GM12874 (cell line): ENCODE measurements at regions not wholly inside any gene's neighbourhood (a gene's known extent, or its start where the extent isn't known, plus 50 kb on each side); places are given as distances from the start of the nearest gene placed in this dataset.

Experiments used
- CTCF ChIP-seq: IDR thresholded peaks from 2 replicates; pipeline ENCODE4 v1.5.1; 2011; ENCODE audit warnings: low read depth, mild to moderate bottlenecking, control low read depth, low read length, moderate library complexity; ENCODE audit not compliant: insufficient read depth

- TF ChIP-seq CTCF = no peak
Measured at GRCh38 chr5:91514400-91514799, 131.3 kb upstream of the ARRDC3 start.

GRCh38 chr5:91503321-91503720, 120.2 kb upstream of the ARRDC3 start:
- TF ChIP-seq CTCF = no peak

DNA sequence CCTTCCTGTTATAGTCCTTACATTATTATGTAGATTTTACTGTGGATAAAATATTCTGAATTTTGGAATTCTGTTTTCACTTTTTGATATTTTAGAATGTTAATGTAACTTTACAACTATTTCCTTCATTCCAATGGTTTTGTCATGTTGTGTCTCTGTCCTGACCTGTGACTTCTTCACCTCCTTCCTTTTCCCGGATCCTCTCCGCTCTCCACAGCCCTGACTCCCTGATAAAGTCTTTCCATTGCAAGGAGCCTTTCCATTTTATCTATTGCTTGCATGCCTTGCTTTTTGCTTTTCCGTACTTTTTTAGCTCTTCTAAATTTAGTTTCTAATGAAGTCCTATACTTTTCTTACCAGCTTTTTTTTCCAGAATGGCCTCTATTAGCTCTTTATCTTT, 117.6 kb upstream of the ARRDC3 start:
- no peak for TF ChIP-seq CTCF

GRCh38 chr5:91499943-91500531, 116.9 kb upstream of the ARRDC3 start:
- peak; percentile 39; the same call in 1 of the 2 replicates for TF ChIP-seq CTCF

DNA sequence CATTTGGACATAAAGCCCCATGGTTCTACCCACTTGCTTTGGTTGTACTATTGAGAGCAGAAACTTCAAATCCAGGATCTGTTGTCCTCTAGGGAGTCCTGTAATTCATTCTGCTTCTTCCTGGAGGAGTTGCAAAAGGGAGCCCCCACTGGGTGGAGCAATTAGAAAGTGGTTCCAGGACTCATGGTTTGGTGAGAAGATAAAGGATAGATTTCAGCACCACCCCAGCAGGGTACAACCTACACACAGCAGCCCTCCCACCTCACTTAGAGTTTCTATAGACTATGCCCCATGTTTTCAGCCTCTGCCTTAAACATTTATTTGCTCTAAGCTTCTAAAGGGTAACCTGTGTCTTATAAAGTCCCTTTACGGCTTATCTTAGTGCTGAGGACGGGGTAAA, 112.6 kb upstream of the ARRDC3 start:
- TF ChIP-seq CTCF = no peak

GRCh38 chr5:91494447-91494996, 111.4 kb upstream of the ARRDC3 start:
- no peak for TF ChIP-seq CTCF

DNA sequence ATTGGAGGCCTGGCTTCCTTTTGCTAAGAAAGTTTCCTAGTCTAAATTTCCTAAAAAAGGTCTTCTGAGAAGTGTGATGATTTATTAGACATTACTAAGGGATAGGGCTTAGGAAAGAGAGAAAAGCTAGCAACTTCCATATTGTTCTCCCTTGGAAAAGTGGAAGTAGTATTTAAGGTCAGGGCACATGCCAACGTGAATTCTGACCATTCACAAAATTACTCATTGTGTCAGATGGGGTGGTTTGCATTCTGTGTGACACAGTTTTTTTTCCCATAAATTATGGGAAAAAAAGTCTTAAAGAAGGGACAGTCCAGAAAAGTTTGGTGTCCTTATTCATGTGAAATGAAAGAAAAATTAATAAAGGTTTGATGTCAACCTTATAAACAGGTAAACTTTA, 110.0 kb upstream of the ARRDC3 start:
- TF ChIP-seq CTCF = no peak
